A549 (cell line): ENCODE measurements at regions not wholly inside any gene's neighbourhood (a gene's known extent, or its start where the extent isn't known, plus 50 kb on each side); places are given as distances from the start of the nearest gene placed in this dataset.

ENCODE experiments used
- ATAC-seq, 2 experiments: fragments of 200-7000 bp in 1 of 2; fragments of >200 bp in 1 of 2; cut with Nextera tagmentation in 1 of 2; cut with Tn5 transposase in 1 of 2; 3 replicates each; pipeline versions ENCODE4 v1.8.0 to v1.9.1; 2018 to 2020; ENCODE audit warnings: mild to moderate bottlenecking in 1 of 2, moderate library complexity in 1 of 2
- CTCF ChIA-PET: fragments of 300-600 bp; sonication (Branson Sonifier 250); formaldehyde crosslinking; extraction: SDS; loops from one replicate; lab custom pipeline; 2021; ENCODE audit warnings: antibody characterized with exemption, inconsistent platforms; lab: Yijun Ruan, JAX
- POLR2A ChIA-PET: fragments of 350-600 bp; formaldehyde crosslinking; extraction: SDS; loops from one replicate; lab custom pipeline; 2021; ENCODE audit warnings: antibody characterized with exemption, inconsistent platforms; lab: Yijun Ruan, JAX
- DNase-seq, 2 experiments: peaks; one replicate each; pipeline versions ENCODE4 v3.0.0 to v3.0.0-alpha.2; 2011 to 2016; ENCODE audit warnings: low read depth in 1 of 2, low spot score in 1 of 2
- FAIRE-seq: peaks from 2 replicates; lab custom pipeline; 2011; peaks lifted over from hg19 to GRCh38; lab: Jason Lieb, UNC
- H3K27ac ChIP-seq, 2 experiments: fragments of >200 bp; sonication (Bioruptor Twin); formaldehyde crosslinking; 3 replicates each; pipeline ENCODE4 v1.5.1; 2016 to 2017
- H3K4me1 ChIP-seq: fragments of >200 bp; sonication (Bioruptor Twin); formaldehyde crosslinking; 3 replicates; pipeline ENCODE4 v1.6.1; 2016
- H3K4me2 ChIP-seq: fragments of >200 bp; sonication (Bioruptor Twin); formaldehyde crosslinking; 3 replicates; pipeline ENCODE4 v1.6.1; 2016
- H3K4me3 ChIP-seq: fragments of >200 bp; sonication (Bioruptor Twin); formaldehyde crosslinking; 3 replicates; pipeline ENCODE4 v1.5.1; 2016
- H3K9me3 ChIP-seq: fragments of >200 bp; sonication (Bioruptor Twin); formaldehyde crosslinking; 3 replicates; pipeline ENCODE4 v1.6.1; 2016
- CBX8 ChIP-seq: fragments of 200-600 bp; sonication (generic); IDR thresholded peaks from 2 replicates; pipeline ENCODE4 v1.6.1; 2016
- CTCF ChIP-seq: fragments of >200 bp; sonication (Bioruptor Twin); formaldehyde crosslinking; IDR thresholded peaks from 3 replicates; pipeline ENCODE4 v1.5.1; 2016
- EHMT2 ChIP-seq: fragments of 200-600 bp; sonication (generic); IDR thresholded peaks from 2 replicates; pipeline ENCODE4 v1.6.1; 2016; ENCODE audit warnings: antibody characterized with exemption, low read depth, mild to moderate bottlenecking, moderate library complexity
- EP300 ChIP-seq, 2 experiments: fragments of >200 bp; sonication (Bioruptor Twin); formaldehyde crosslinking; IDR thresholded peaks; 2 replicates in 1 of 2; 3 replicates in 1 of 2; pipeline ENCODE4 v1.6.1; 2016 to 2017
- ESRRA ChIP-seq: fragments of 150-350 bp; IDR thresholded peaks from 2 replicates; pipeline ENCODE4 v1.6.1; 2014; ENCODE audit warnings: mild to moderate bottlenecking, low read length, borderline replicate concordance
- GATA3 ChIP-seq: IDR thresholded peaks from 2 replicates; pipeline ENCODE4 v1.6.1; 2012; ENCODE audit warnings: borderline replicate concordance
- HDAC2 ChIP-seq: fragments of 200-600 bp; sonication (generic); IDR thresholded peaks from 2 replicates; pipeline ENCODE4 v1.6.1; 2016
- HEYL ChIP-seq: fragments of 250-450 bp; sonication (Bioruptor Pico); IDR thresholded peaks from 2 replicates; pipeline ENCODE4 v1.8.0; 2021; ENCODE audit warnings: mild to moderate bottlenecking, moderate library complexity
- MAFK ChIP-seq: fragments of 450-650 bp; IDR thresholded peaks from 2 replicates; pipeline ENCODE4 v1.6.1; 2014; ENCODE audit not compliant: partially characterized antibody
- MAX ChIP-seq: IDR thresholded peaks from 2 replicates; pipeline ENCODE4 v1.6.1; 2012
- MYC ChIP-seq: IDR thresholded peaks from 2 replicates; pipeline ENCODE4 v1.6.1; 2012; ENCODE audit warnings: mild to moderate bottlenecking, inconsistent platforms, low read length, improper control_type of control experiment, borderline replicate concordance
- PHF8 ChIP-seq: fragments of 200-600 bp; sonication (generic); IDR thresholded peaks from 2 replicates; pipeline ENCODE4 v1.6.1; 2016; ENCODE audit warnings: low read depth, mild to moderate bottlenecking, antibody characterized with exemption, moderate library complexity, borderline replicate concordance
- POLR2A ChIP-seq: IDR thresholded peaks from 2 replicates; pipeline ENCODE4 v1.6.1; 2012; ENCODE audit warnings: mild to moderate bottlenecking, low read length
- RAD21 ChIP-seq, 2 experiments: fragments of >200 bp in 1 of 2; sonication (Bioruptor Twin) in 1 of 2; formaldehyde crosslinking in 1 of 2; IDR thresholded peaks in 1 of 2; conservative IDR thresholded peaks in 1 of 2; 2 replicates in 1 of 2; 3 replicates in 1 of 2; pipeline ENCODE4 v1.6.1; 2012 to 2018; ENCODE audit warnings: inconsistent platforms in 1 of 2
- RARB ChIP-seq: fragments of 250-450 bp; sonication (Bioruptor Pico); IDR thresholded peaks from 2 replicates; pipeline ENCODE4 v1.8.0; 2021; ENCODE audit warnings: mild to moderate bottlenecking, moderate library complexity
- RCOR1 ChIP-seq: fragments of 150-350 bp; IDR thresholded peaks from 2 replicates; pipeline ENCODE4 v1.6.1; 2014; ENCODE audit warnings: antibody characterized with exemption, low read length, low read depth
- RFX5 ChIP-seq: fragments of 450-650 bp; IDR thresholded peaks from 2 replicates; pipeline ENCODE4 v1.7.1; 2014; ENCODE audit warnings: antibody characterized with exemption, mild to moderate bottlenecking, moderate library complexity
- TFCP2L1 ChIP-seq: fragments of 250-450 bp; sonication (Bioruptor Pico); IDR thresholded peaks from 2 replicates; pipeline ENCODE4 v1.5.0; 2021; ENCODE audit warnings: mild to moderate bottlenecking
- ZC3H11A ChIP-seq: fragments of 450-650 bp; IDR thresholded peaks from 2 replicates; pipeline ENCODE4 v1.6.1; 2014; ENCODE audit warnings: antibody characterized with exemption, mild to moderate bottlenecking
- ZFP36 ChIP-seq: fragments of 450-650 bp; IDR thresholded peaks from 2 replicates; pipeline ENCODE4 v1.6.1; 2014; ENCODE audit warnings: borderline replicate concordance; ENCODE audit not compliant: partially characterized antibody
- ZNF302 ChIP-seq: fragments of 250-450 bp; sonication (Bioruptor Pico); IDR thresholded peaks from 2 replicates; pipeline ENCODE4 v1.9.0; 2021; ENCODE audit warnings: inconsistent platforms, mild to moderate bottlenecking, moderate library complexity
- ZSCAN20 ChIP-seq: fragments of 250-450 bp; sonication (Bioruptor Pico); IDR thresholded peaks from 2 replicates; pipeline ENCODE4 v1.8.0; 2022; ENCODE audit warnings: mild to moderate bottlenecking, moderate library complexity
- WGBS: methylation state at CpG from one replicate; pipeline ENCODE4 v1.1.6; 2017; ENCODE audit errors: missing lambda C conversion rate; 5-methylcytosine and 5-hydroxymethylcytosine counted together
- TF ChIP-seq, protein P1 (sequence below): fragments of 250-450 bp; sonication (Bioruptor Pico); IDR thresholded peaks from 2 replicates; pipeline ENCODE4 v1.5.0; 2020; ENCODE audit warnings: low read depth, mild to moderate bottlenecking, moderate library complexity
- TF ChIP-seq, protein P2 (sequence below): IDR thresholded peaks from 2 replicates; pipeline ENCODE4 v1.6.1; 2012; ENCODE audit warnings: low read depth, borderline replicate concordance
- TF ChIP-seq, protein P3 (sequence below): fragments of >200 bp; sonication (Bioruptor Twin); formaldehyde crosslinking; IDR thresholded peaks from 3 replicates; pipeline ENCODE4 v1.6.1; 2016
- TF ChIP-seq, protein P4 (sequence below): fragments of >200 bp; sonication (Bioruptor Twin); formaldehyde crosslinking; IDR thresholded peaks from 2 replicates; pipeline ENCODE4 v1.6.1; 2016

GRCh38 chr10:42962110-42962901 is 114.6 kb upstream of the RET start:
- ChIA-PET POLR2A (no interaction called here), CTCF (interaction anchor here (1.2 kb wide), 1 partner anchor 9 kb away, joined by 4 read pairs; no protein-coding TSS in a partner anchor)
- Histone ChIP-seq H3K4me1 (no peaks in the 10 kb centered on the region), H3K27ac (no peak overlapping the region), H3K4me3 (no peak overlapping the region), H3K4me2 (no peak overlapping the region), H3K9me3 (no peaks in the 10 kb centered on the region; the same call in 1 of the 3 replicates)
- FAIRE-seq, result no peak
- 67% methylated on average over 13 of the region's 16 CpGs for WGBS
- no peak for DNase-seq
- ATAC-seq, result no peak
- TF ChIP-seq ZNF302 (no peak), PHF8 (no peak), ESRRA (no peak), TFCP2L1 (CRISPR knock-in tag) (no peak), MYC (no peak), HEYL (CRISPR knock-in tag) (no peak), POLR2A (no peak), RFX5 (no peak), EHMT2 (no peak), HDAC2 (no peak), ZC3H11A (no peak), EP300 (IDR thresholded peaks at IDR 0.05) (no peak)
- TF ChIP-seq, protein P1, sequence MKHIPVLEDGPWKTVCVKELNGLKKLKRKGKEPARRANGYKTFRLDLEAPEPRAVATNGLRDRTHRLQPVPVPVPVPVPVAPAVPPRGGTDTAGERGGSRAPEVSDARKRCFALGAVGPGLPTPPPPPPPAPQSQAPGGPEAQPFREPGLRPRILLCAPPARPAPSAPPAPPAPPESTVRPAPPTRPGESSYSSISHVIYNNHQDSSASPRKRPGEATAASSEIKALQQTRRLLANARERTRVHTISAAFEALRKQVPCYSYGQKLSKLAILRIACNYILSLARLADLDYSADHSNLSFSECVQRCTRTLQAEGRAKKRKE (CRISPR knock-in tag), result no peak
- TF ChIP-seq, protein P2, sequence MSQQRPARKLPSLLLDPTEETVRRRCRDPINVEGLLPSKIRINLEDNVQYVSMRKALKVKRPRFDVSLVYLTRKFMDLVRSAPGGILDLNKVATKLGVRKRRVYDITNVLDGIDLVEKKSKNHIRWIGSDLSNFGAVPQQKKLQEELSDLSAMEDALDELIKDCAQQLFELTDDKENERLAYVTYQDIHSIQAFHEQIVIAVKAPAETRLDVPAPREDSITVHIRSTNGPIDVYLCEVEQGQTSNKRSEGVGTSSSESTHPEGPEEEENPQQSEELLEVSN, result no peak

GRCh38 chr10:42962902-42963231 is 114.0 kb upstream of the RET start:
- TF ChIP-seq GATA3 (no peak), CTCF (no peak), RCOR1 (no peak), CBX8 (no peak), RAD21 (conservative IDR thresholded peaks at IDR 0.05 in 1 of 2, IDR thresholded peaks at IDR 0.05 in 1 of 2) (no peak), ZNF302 (no peak), MAX (no peak), RARB (CRISPR knock-in tag) (no peak), EHMT2 (no peak), RFX5 (no peak), MAFK (no peak), ZC3H11A (no peak), TFCP2L1 (CRISPR knock-in tag) (no peak), PHF8 (no peak), ZSCAN20 (CRISPR knock-in tag) (no peak), ZFP36 (no peak)
- TF ChIP-seq, protein P3, sequence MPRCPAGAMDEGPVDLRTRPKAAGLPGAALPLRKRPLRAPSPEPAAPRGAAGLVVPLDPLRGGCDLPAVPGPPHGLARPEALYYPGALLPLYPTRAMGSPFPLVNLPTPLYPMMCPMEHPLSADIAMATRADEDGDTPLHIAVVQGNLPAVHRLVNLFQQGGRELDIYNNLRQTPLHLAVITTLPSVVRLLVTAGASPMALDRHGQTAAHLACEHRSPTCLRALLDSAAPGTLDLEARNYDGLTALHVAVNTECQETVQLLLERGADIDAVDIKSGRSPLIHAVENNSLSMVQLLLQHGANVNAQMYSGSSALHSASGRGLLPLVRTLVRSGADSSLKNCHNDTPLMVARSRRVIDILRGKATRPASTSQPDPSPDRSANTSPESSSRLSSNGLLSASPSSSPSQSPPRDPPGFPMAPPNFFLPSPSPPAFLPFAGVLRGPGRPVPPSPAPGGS, result no peak
- TF ChIP-seq, protein P4, sequence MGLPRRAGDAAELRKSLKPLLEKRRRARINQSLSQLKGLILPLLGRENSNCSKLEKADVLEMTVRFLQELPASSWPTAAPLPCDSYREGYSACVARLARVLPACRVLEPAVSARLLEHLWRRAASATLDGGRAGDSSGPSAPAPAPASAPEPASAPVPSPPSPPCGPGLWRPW, result no peak
- TF ChIP-seq, protein P1 (CRISPR knock-in tag), result no peak
- Histone ChIP-seq H3K4me3 (no peak overlapping the region), H3K27ac (no peak overlapping the region), H3K4me1 (no peaks in the 10 kb centered on the region), H3K9me3 (no peaks in the 10 kb centered on the region; the same call in 1 of the 3 replicates), H3K4me2 (no peak overlapping the region)
- ChIA-PET POLR2A (no interaction called here), CTCF (no interaction called here)
- ATAC-seq (no peak), DNase-seq (no peak), FAIRE-seq (no peak)
- 70% methylated on average over 5 of the region's 5 CpGs for WGBS
